GM21619 (cell line): ENCODE measurements at regions not wholly inside any gene's neighbourhood (a gene's known extent, or its start where the extent isn't known, plus 50 kb on each side); places are given as distances from the start of the nearest gene placed in this dataset.
"Not testable (repeated sequence)": the region's sequence is repeated elsewhere in the genome, so short reads cannot be mapped to it uniquely, and the experiment has no call there.

Experiments
- ATAC-seq: cut with Tn5 transposase; IDR thresholded peaks from one replicate; pipeline ENCODE4 v1.9.1; 2021; ENCODE audit not compliant: unreplicated experiment

- ATAC-seq = no peak
Measured at GRCh38 chr9:120338340-120338739, 241.6 kb downstream of the CDK5RAP2 start.

GRCh38 chr9:120337131-120337530, 242.8 kb downstream of the CDK5RAP2 start:
- ATAC-seq = no peak

- no peak for ATAC-seq
Measured at GRCh38 chr9:120336753-120337090, 243.2 kb downstream of the CDK5RAP2 start.

- peak; percentile 54 for ATAC-seq
Measured at GRCh38 chr9:120336021-120336752, 243.8 kb downstream of the CDK5RAP2 start.

GRCh38 chr9:120331913-120332312, 248.1 kb downstream of the CDK5RAP2 start:
- ATAC-seq = no peak

- no peak for ATAC-seq
Measured at GRCh38 chr9:120330031-120330430, 249.9 kb downstream of the CDK5RAP2 start.

- no peak for ATAC-seq
Measured at GRCh38 chr9:120327322-120327721, 252.6 kb downstream of the CDK5RAP2 start.

GRCh38 chr9:120326049-120326693, 253.8 kb downstream of the CDK5RAP2 start:
- no peak for ATAC-seq

- peak; percentile 62 for ATAC-seq
Measured at GRCh38 chr9:120324996-120325642, 254.8 kb downstream of the CDK5RAP2 start.

GRCh38 chr9:120324461-120324860, 255.5 kb downstream of the CDK5RAP2 start:
- ATAC-seq = no peak

- ATAC-seq = no peak
Measured at GRCh38 chr9:120323125-120323524, 256.8 kb downstream of the CDK5RAP2 start.

- no peak for ATAC-seq
Measured at GRCh38 chr9:120319452-120319851, 260.5 kb downstream of the CDK5RAP2 start.

- no peak for ATAC-seq
Measured at GRCh38 chr9:120315154-120315553, 264.8 kb downstream of the CDK5RAP2 start.

- ATAC-seq = no peak
Measured at GRCh38 chr9:120312031-120312430, 267.9 kb downstream of the CDK5RAP2 start.

- no peak for ATAC-seq
Measured at GRCh38 chr9:120310035-120310434, 269.9 kb downstream of the CDK5RAP2 start.

GRCh38 chr9:120308495-120308894, 271.5 kb downstream of the CDK5RAP2 start:
- no peak for ATAC-seq

- ATAC-seq = no peak
Measured at GRCh38 chr9:120307599-120307998, 272.4 kb downstream of the CDK5RAP2 start.

GRCh38 chr9:120306561-120306960, 273.4 kb downstream of the CDK5RAP2 start:
- no peak for ATAC-seq

GRCh38 chr9:120306088-120306487, 273.9 kb downstream of the CDK5RAP2 start:
- no peak for ATAC-seq

- ATAC-seq = not testable (repeated sequence)
Measured at GRCh38 chr9:120304896-120305295, 275.1 kb downstream of the CDK5RAP2 start.

GRCh38 chr9:120303519-120303918, 276.4 kb downstream of the CDK5RAP2 start:
- ATAC-seq = no peak

- no peak for ATAC-seq
Measured at GRCh38 chr9:120299785-120300184, 280.2 kb downstream of the CDK5RAP2 start.
